ENCODE measurements at regions not wholly inside any gene's neighbourhood (a gene's known extent, or its start where the extent isn't known, plus 50 kb on each side); places are given as distances from the start of the nearest gene placed in this dataset.
"Not testable (repeated sequence)": the region's sequence is repeated elsewhere in the genome, so short reads cannot be mapped to it uniquely, and the experiment has no call there.

GRCh38 chr20:52032304-52032683, 159.3 kb downstream of the ZFP64 start:
- TF ChIP-seq EZH2 (IDR thresholded peaks at IDR 0.05); POLR2AphosphoS5 (IDR thresholded peaks at IDR 0.05; ENCODE audit: borderline replicate concordance, low read depth, low read length): not testable (repeated sequence)
